ENCODE measurements at regions not wholly inside any gene's neighbourhood (a gene's known extent, or its start where the extent isn't known, plus 50 kb on each side); places are given as distances from the start of the nearest gene placed in this dataset.

- TF ChIP-seq POLR2AphosphoS5 (IDR thresholded peaks at IDR 0.05; ENCODE audit: low read depth): no peak
- no peak for TF ChIP-seq REST (IDR thresholded peaks at IDR 0.05; ENCODE audit: insufficient replicate concordance, low read depth)
- no peak for TF ChIP-seq GABPA (IDR thresholded peaks at IDR 0.05; ENCODE audit: low read depth)
- TF ChIP-seq, protein P1, sequence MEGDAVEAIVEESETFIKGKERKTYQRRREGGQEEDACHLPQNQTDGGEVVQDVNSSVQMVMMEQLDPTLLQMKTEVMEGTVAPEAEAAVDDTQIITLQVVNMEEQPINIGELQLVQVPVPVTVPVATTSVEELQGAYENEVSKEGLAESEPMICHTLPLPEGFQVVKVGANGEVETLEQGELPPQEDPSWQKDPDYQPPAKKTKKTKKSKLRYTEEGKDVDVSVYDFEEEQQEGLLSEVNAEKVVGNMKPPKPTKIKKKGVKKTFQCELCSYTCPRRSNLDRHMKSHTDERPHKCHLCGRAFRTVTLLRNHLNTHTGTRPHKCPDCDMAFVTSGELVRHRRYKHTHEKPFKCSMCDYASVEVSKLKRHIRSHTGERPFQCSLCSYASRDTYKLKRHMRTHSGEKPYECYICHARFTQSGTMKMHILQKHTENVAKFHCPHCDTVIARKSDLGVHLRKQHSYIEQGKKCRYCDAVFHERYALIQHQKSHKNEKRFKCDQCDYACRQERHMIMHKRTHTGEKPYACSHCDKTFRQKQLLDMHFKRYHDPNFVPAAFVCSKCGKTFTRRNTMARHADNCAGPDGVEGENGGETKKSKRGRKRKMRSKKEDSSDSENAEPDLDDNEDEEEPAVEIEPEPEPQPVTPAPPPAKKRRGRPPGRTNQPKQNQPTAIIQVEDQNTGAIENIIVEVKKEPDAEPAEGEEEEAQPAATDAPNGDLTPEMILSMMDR (IDR thresholded peaks at IDR 0.05; ENCODE audit: insufficient read depth, low read length): no peak
- no peak for TF ChIP-seq SPI1 (IDR thresholded peaks at IDR 0.05; ENCODE audit: borderline replicate concordance, low read depth)
- Histone ChIP-seq H3K27ac (replicated peaks) (no peak overlapping the region), H3K4me3 (replicated peaks; ENCODE audit: insufficient read depth, low read length) (no peak overlapping the region), H3K27me3 (ENCODE audit: insufficient read depth, poor library complexity, severe bottlenecking) (no peaks in the 10 kb centered on the region)
- DNase-seq (ENCODE audit: low read depth in 1 of 2, low spot score in 1 of 2): no peak
Measured at GRCh38 chr7:128145191-128145590, 95.9 kb upstream of the LEP start.

GRCh38 chr7:128146052-128146451 lies 95.0 kb upstream of the LEP start:
- DNase-seq (ENCODE audit: low read depth in 1 of 2, low spot score in 1 of 2): no peak
- no peak overlapping the region for H3K27ac ChIP-seq (replicated peaks)
- no peak for TF ChIP-seq SPI1 (IDR thresholded peaks at IDR 0.05; ENCODE audit: borderline replicate concordance, low read depth)
- no peak for TF ChIP-seq GABPA (IDR thresholded peaks at IDR 0.05; ENCODE audit: low read depth)
- TF ChIP-seq, protein P1 (IDR thresholded peaks at IDR 0.05; ENCODE audit: insufficient read depth, low read length): no peak
- TF ChIP-seq REST (IDR thresholded peaks at IDR 0.05; ENCODE audit: insufficient replicate concordance, low read depth): no peak
- no peak for TF ChIP-seq POLR2AphosphoS5 (IDR thresholded peaks at IDR 0.05; ENCODE audit: low read depth)
- no peaks in the 10 kb centered on the region for H3K27me3 ChIP-seq (ENCODE audit: insufficient read depth, poor library complexity, severe bottlenecking)
- no peak overlapping the region for H3K4me3 ChIP-seq (replicated peaks; ENCODE audit: insufficient read depth, low read length)

DNA sequence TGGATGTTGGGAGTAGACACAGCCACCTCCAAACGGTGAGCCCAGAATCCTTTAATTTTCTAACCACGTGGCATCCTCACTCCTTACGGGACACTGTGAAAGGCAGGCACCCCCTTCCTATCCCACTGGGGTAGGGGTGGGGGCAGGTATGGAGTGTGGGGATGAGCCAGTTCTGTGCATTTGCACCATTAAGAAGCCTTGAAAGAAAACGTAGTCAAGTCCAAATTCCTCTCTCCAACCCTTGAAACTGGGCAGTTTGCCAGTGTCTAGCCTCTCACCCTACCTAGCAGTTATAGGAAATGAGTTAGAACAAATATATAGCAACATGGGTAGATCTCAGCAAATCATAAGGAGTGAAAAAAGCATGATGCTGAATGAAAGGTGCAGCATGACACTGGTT lies 92.4 kb upstream of the LEP start:
- TF ChIP-seq REST (IDR thresholded peaks at IDR 0.05; ENCODE audit: insufficient replicate concordance, low read depth) (no peak), POLR2AphosphoS5 (IDR thresholded peaks at IDR 0.05; ENCODE audit: low read depth) (no peak), GABPA (IDR thresholded peaks at IDR 0.05; ENCODE audit: low read depth) (no peak), SPI1 (IDR thresholded peaks at IDR 0.05; ENCODE audit: borderline replicate concordance, low read depth) (no peak)
- TF ChIP-seq, protein P1 (IDR thresholded peaks at IDR 0.05; ENCODE audit: insufficient read depth, low read length): no peak
- DNase-seq (ENCODE audit: low read depth in 1 of 2, low spot score in 1 of 2): no peak
- Histone ChIP-seq H3K27me3 (ENCODE audit: insufficient read depth, poor library complexity, severe bottlenecking) (no peaks in the 10 kb centered on the region), H3K4me3 (replicated peaks; ENCODE audit: insufficient read depth, low read length) (no peak overlapping the region), H3K27ac (replicated peaks) (no peak overlapping the region)

Measured in HL-60 (cell line).